ENCODE measurements at regions not wholly inside any gene's neighbourhood (a gene's known extent, or its start where the extent isn't known, plus 50 kb on each side); places are given as distances from the start of the nearest gene placed in this dataset.
"Not testable (repeated sequence)": the region's sequence is repeated elsewhere in the genome, so short reads cannot be mapped to it uniquely, and the experiment has no call there.

DNA sequence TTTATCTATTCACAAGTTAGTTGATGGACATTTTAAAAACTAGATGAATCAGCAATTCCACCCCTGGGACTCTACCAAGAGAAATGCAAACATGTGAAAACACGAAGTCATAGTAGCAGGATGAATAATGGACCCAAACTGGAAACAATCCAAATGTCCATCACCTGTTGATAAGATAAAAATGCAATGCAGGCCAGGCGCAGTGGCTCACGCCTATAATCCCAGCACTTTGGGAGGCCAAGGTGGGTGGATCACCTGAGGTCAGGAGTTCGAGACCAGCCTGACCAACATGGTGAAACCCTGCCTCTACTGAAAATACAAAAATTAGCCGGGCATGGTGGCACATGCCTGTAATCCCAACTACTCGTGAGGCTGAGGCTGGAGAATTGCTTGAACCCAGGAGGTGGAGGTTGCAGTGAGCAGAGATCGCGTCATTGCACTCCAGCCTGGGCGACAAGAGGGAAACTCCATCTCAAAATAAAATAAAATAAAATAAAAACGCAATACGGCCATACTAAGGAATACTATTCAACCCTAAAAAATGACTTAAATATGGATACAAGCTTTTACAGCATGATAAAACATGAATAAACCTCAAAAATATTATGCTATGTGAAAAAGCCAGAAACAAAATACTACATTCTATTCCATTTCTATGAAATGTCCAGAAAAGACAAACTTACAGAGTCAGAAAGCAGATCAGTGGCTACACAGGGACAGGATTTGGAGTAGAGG, 61.6 kb upstream of the BACH2 start:
- peaks cover 14% of the 10 kb centered on the region for H3K27me3 ChIP-seq (ENCODE audit: control insufficient read depth, insufficient read depth, low read length)
- H3K36me3 ChIP-seq (ENCODE audit: control insufficient read depth, insufficient read depth, low read length); DNase-seq; H3K9me3 ChIP-seq (ENCODE audit: control insufficient read depth, low read depth, low read length); H3K4me3 ChIP-seq (ENCODE audit: low read length); H3K27ac ChIP-seq (ENCODE audit: low read length); H3K4me1 ChIP-seq (ENCODE audit: control insufficient read depth, insufficient read depth, low read length): not testable (repeated sequence)
- WGBS (ENCODE audit: insufficient coverage, low lambda C conversion rate), result 95% methylated on average over 3 of the region's 11 CpGs

DNA sequence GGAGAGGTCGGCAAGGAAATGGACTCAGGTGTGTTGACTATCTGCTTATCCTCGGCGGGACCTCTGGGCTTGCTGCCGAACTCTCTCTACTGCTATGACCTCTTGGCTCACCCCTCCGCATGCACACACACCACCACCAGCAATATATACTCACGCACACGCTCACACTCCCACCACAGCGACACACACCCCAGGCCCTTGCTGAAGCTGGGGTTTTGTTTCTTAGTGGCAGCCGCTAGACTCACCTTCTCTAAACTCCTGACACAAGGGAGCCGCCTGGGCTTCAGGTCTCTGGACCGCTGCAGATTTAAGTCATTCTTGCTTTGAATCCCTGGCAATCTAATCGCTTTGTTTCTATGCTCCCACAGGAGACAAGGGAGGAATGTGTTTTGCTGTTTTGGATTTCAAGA, 59.4 kb upstream of the BACH2 start:
- Histone ChIP-seq H3K9me3 (ENCODE audit: control insufficient read depth, low read depth, low read length) (no peaks in the 10 kb centered on the region), H3K27me3 (ENCODE audit: control insufficient read depth, insufficient read depth, low read length) (peaks cover 13% of the 10 kb centered on the region), H3K27ac (ENCODE audit: low read length) (no peak overlapping the region), H3K4me3 (ENCODE audit: low read length) (no peak overlapping the region), H3K36me3 (ENCODE audit: control insufficient read depth, insufficient read depth, low read length) (no peaks in the 10 kb centered on the region), H3K4me1 (ENCODE audit: control insufficient read depth, insufficient read depth, low read length) (no peaks in the 10 kb centered on the region)
- WGBS (ENCODE audit: insufficient coverage, low lambda C conversion rate), result no CpG with 5 or more reads among the region's 12 CpGs
- DNase-seq, result no peak

DNA sequence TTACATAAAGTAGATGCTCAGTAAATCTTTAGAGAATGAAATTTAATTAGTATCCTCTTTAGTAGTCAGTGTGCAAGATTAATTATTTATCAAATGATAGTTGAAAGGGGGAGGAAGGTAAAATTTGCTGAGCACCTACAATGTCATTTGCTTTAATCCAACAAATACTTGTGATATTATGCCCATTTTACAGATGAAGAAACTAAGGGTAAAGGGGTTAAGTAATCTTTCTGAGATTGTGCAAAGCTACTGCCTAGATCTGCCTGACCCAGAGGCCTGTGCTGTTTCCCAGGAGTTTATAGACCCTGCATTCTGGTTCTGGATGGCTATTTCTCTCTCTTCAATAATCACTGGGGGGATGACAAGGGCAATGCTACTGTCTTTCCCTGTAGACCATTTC, 58.3 kb upstream of the BACH2 start:
- H3K36me3 ChIP-seq (ENCODE audit: control insufficient read depth, insufficient read depth, low read length), result no peaks in the 10 kb centered on the region
- peaks cover 12% of the 10 kb centered on the region for H3K27me3 ChIP-seq (ENCODE audit: control insufficient read depth, insufficient read depth, low read length)
- H3K9me3 ChIP-seq (ENCODE audit: control insufficient read depth, low read depth, low read length), result no peaks in the 10 kb centered on the region
- no peak overlapping the region for H3K27ac ChIP-seq (ENCODE audit: low read length)
- no peaks in the 10 kb centered on the region for H3K4me1 ChIP-seq (ENCODE audit: control insufficient read depth, insufficient read depth, low read length)
- no peak for DNase-seq
- H3K4me3 ChIP-seq (ENCODE audit: low read length), result no peak overlapping the region

DNA sequence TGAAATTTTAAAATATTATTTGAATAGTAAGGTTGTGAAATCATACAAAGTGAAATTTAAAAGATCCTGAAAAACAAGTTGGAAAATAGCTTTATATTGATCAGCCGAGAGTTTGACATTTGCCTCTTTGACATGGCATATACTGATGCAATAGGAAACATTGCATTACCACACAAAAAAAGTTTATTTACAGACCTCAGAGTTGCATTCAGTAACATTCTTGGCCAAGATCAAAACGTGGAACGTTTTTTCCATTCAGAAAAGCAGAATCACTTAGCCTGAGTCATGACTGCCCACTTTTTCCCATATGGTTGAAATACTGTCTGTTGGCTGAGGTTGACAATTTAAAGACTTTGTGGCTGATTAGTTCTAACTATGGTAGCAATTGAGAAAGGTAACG, 55.1 kb upstream of the BACH2 start:
- Histone ChIP-seq H3K4me1 (ENCODE audit: control insufficient read depth, insufficient read depth, low read length) (no peaks in the 10 kb centered on the region), H3K9me3 (ENCODE audit: control insufficient read depth, low read depth, low read length) (no peaks in the 10 kb centered on the region), H3K27ac (ENCODE audit: low read length) (no peak overlapping the region), H3K27me3 (ENCODE audit: control insufficient read depth, insufficient read depth, low read length) (peaks cover 12% of the 10 kb centered on the region), H3K36me3 (ENCODE audit: control insufficient read depth, insufficient read depth, low read length) (no peaks in the 10 kb centered on the region), H3K4me3 (ENCODE audit: low read length) (no peak overlapping the region)
- no CpG with 5 or more reads among the region's 4 CpGs for WGBS (ENCODE audit: insufficient coverage, low lambda C conversion rate)
- DNase-seq, result no peak

DNA sequence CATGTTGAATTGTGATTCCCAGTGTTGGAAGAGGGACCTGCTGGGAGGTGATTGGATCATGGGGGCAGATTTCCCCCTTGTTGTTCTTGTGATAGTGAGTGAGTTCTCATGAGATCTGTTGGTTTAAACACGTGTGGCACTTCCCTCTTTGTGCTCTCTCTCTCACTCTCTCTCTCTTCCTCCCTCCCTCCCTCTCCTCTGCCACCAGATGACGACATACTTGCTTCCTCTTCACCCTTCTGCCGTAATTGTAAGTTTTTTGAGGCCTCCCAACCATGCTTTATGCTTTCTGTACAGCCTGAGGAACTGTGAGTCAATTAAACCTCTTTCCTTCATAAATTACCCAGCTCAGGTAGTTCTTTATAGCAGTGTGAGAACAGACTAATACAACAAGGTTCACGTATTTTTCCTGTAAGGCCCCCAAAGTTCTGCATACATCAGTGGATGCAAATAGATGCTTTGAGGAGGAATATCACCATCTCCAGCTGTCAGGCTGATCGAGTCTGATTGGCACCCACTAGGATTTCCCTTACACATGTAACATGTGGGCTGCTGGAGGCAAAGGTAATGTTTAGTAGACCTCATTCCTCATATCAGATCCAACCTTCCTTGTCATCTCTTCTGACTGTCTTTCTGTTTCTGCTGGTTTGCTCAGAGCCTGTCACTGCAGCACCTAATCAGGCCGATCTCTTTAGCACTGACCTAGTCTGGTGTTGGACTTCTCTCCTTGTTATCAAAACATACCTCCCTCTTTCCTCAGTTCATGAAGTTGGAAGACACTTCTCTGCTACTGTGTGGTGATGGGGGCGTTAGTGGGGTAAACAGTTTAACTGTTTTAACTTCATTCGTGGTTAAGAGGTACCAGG, 54.3 kb upstream of the BACH2 start:
- Histone ChIP-seq H3K27ac (ENCODE audit: low read length) (no peak overlapping the region), H3K36me3 (ENCODE audit: control insufficient read depth, insufficient read depth, low read length) (no peaks in the 10 kb centered on the region), H3K4me3 (ENCODE audit: low read length) (no peak overlapping the region), H3K9me3 (ENCODE audit: control insufficient read depth, low read depth, low read length) (no peaks in the 10 kb centered on the region), H3K27me3 (ENCODE audit: control insufficient read depth, insufficient read depth, low read length) (peaks cover 9% of the 10 kb centered on the region), H3K4me1 (ENCODE audit: control insufficient read depth, insufficient read depth, low read length) (no peaks in the 10 kb centered on the region)
- 13% methylated on average over 3 of the region's 8 CpGs for WGBS (ENCODE audit: insufficient coverage, low lambda C conversion rate)
- no peak for DNase-seq

DNA sequence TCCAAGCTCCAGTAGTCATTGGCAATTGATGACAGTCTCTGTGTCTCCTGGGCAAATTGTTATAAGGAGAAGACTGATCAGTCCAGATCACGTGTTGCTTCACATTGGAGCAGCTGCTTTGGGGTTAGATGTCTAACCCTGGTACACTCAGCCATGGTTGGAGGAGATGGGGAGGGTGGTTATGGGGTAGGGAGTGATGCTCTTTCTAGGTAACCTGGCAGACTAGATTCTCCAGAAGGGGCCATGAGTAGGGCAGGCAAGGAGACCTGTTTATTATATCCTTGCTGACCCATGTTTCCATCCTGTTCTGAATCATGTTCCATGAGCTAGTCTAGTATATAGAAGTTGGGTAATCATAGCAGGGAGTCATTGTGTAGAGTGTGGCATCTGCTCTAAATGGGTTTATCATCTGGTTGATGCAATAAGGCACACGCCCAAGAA, 50.8 kb upstream of the BACH2 start:
- no peaks in the 10 kb centered on the region for H3K4me1 ChIP-seq (ENCODE audit: control insufficient read depth, insufficient read depth, low read length)
- no peaks in the 10 kb centered on the region for H3K36me3 ChIP-seq (ENCODE audit: control insufficient read depth, insufficient read depth, low read length)
- H3K9me3 ChIP-seq (ENCODE audit: control insufficient read depth, low read depth, low read length), result no peaks in the 10 kb centered on the region
- peaks cover 2% of the 10 kb centered on the region for H3K27me3 ChIP-seq (ENCODE audit: control insufficient read depth, insufficient read depth, low read length)
- no CpG with 5 or more reads among the region's 2 CpGs for WGBS (ENCODE audit: insufficient coverage, low lambda C conversion rate)
- no peak overlapping the region for H3K4me3 ChIP-seq (ENCODE audit: low read length)
- DNase-seq, result no peak
- no peak overlapping the region for H3K27ac ChIP-seq (ENCODE audit: low read length)

DNA sequence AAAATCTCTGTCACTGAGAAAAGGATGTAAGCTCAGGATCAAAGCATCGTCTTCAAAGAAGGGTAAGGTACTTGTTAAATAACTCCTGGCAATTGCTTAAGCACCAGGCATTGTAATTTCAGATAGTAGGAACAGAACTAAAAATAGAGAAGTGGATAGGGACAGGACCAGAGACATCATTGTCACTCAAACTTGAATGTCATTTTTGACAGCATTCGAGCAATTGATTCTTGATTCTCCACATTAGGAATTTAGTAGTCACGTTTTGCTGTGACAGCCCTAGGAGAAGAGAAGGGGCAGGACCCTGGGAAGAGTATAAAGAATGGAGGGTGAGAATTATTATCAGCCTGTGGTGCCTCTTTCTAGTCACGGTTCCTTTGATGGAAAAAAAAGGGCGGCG, 50.1 kb upstream of the BACH2 start:
- no peak overlapping the region for H3K27ac ChIP-seq (ENCODE audit: low read length)
- no peak for DNase-seq
- peaks cover 2% of the 10 kb centered on the region for H3K27me3 ChIP-seq (ENCODE audit: control insufficient read depth, insufficient read depth, low read length)
- no peaks in the 10 kb centered on the region for H3K9me3 ChIP-seq (ENCODE audit: control insufficient read depth, low read depth, low read length)
- no peak overlapping the region for H3K4me3 ChIP-seq (ENCODE audit: low read length)
- no peaks in the 10 kb centered on the region for H3K4me1 ChIP-seq (ENCODE audit: control insufficient read depth, insufficient read depth, low read length)
- no peaks in the 10 kb centered on the region for H3K36me3 ChIP-seq (ENCODE audit: control insufficient read depth, insufficient read depth, low read length)
- WGBS (ENCODE audit: insufficient coverage, low lambda C conversion rate), result 30% methylated on average over 2 of the region's 6 CpGs

Measured in large intestine (tissue), 3 donors.